IMR-90 (cell line): ENCODE measurements at regions not wholly inside any gene's neighbourhood (a gene's known extent, or its start where the extent isn't known, plus 50 kb on each side); places are given as distances from the start of the nearest gene placed in this dataset.
A peak's percentile ranks its signal among the peaks of the same experiment; 100 is the strongest.

ENCODE experiments used
- ATAC-seq: fragments of 200-7000 bp; cut with Tn5 transposase; 2 replicates; pipeline ENCODE4 v1.9.1; 2020; ENCODE audit warnings: low read depth, mild to moderate bottlenecking, moderate library complexity
- BruUV-seq: library from RNA; stranded (reverse); fragments of 400-500 nt; replicated peaks from 2 replicates; lab custom pipeline; 2021; lab: Mats Ljungman, UMichigan
- CTCF ChIA-PET: fragments of 300-600 bp; formaldehyde crosslinking; extraction: SDS; loops from one replicate; lab custom pipeline; 2021; ENCODE audit warnings: antibody characterized with exemption; lab: Yijun Ruan, JAX
- POLR2A ChIA-PET: fragments of 300-600 bp; sonication (Branson Sonifier 250); formaldehyde crosslinking; loops from one replicate; lab custom pipeline; 2022; ENCODE audit warnings: antibody characterized with exemption; ENCODE audit not compliant: unreplicated experiment; lab: Charles Lee
- DNase-seq: peaks from one replicate; pipeline ENCODE4 v3.0.0; 2013
- H2AFZ ChIP-seq: replicated peaks from 2 replicates; pipeline ENCODE3; 2013; ENCODE audit warnings: low read length, mild to moderate bottlenecking; ENCODE audit not compliant: poor library complexity
- H2AK5ac ChIP-seq: 2 replicates; pipeline ENCODE4 v1.6.1; 2013; ENCODE audit warnings: low read depth, low read length, inconsistent platforms
- H2AK9ac ChIP-seq: replicated peaks from 2 replicates; pipeline ENCODE3; 2013; ENCODE audit warnings: mild to moderate bottlenecking, low read depth, low read length, moderate library complexity; ENCODE audit not compliant: poor library complexity
- H2BK120ac ChIP-seq: 2 replicates; pipeline ENCODE4 v1.6.1; 2013; ENCODE audit warnings: low read depth, low read length, inconsistent platforms
- H2BK15ac ChIP-seq: 3 replicates; pipeline ENCODE4 v1.6.1; 2013; ENCODE audit warnings: low read depth, low read length, inconsistent platforms
- H2BK20ac ChIP-seq: 2 replicates; pipeline ENCODE4 v1.6.1; 2013; ENCODE audit warnings: low read depth, mild to moderate bottlenecking, inconsistent platforms, low read length, moderate library complexity
- H2BK5ac ChIP-seq: 2 replicates; pipeline ENCODE4 v1.6.1; 2013; ENCODE audit warnings: mild to moderate bottlenecking, low read depth, low read length, inconsistent platforms; ENCODE audit not compliant: poor library complexity, severe bottlenecking
- H3K14ac ChIP-seq: replicated peaks from 2 replicates; pipeline ENCODE4 v1.6.1; 2013; ENCODE audit warnings: low read depth, low read length, inconsistent platforms
- H3K18ac ChIP-seq: 2 replicates; pipeline ENCODE4 v1.6.1; 2013; ENCODE audit warnings: low read depth, low read length, control low read depth
- H3K23ac ChIP-seq: 2 replicates; pipeline ENCODE4 v1.6.1; 2013; ENCODE audit warnings: low read depth, low read length, inconsistent platforms
- H3K27ac ChIP-seq: 2 replicates; pipeline ENCODE4 v1.5.1; 2013; ENCODE audit warnings: mild to moderate bottlenecking, control low read depth, low read length; ENCODE audit not compliant: insufficient read depth
- H3K27me3 ChIP-seq: 2 replicates; pipeline ENCODE4 v1.6.1; 2013; ENCODE audit warnings: low read length; ENCODE audit not compliant: control insufficient read depth, insufficient read depth
- H3K36me3 ChIP-seq: 2 replicates; pipeline ENCODE4 v1.6.1; 2013; ENCODE audit warnings: low read length, mixed read lengths; ENCODE audit not compliant: control insufficient read depth, insufficient read depth
- H3K4ac ChIP-seq: 2 replicates; pipeline ENCODE4 v1.6.1; 2013; ENCODE audit warnings: low read depth, low read length, inconsistent platforms
- H3K4me1 ChIP-seq: 2 replicates; pipeline ENCODE4 v1.6.1; 2013; ENCODE audit warnings: low read length, mixed read lengths; ENCODE audit not compliant: control insufficient read depth, insufficient read depth
- H3K4me2 ChIP-seq: 2 replicates; pipeline ENCODE4 v1.6.1; 2013; ENCODE audit warnings: low read depth, mild to moderate bottlenecking, control low read depth, low read length, moderate library complexity
- H3K4me3 ChIP-seq: 2 replicates; pipeline ENCODE4 v1.5.1; 2013; ENCODE audit warnings: low read depth, mild to moderate bottlenecking, control low read depth, low read length, moderate library complexity; ENCODE audit not compliant: insufficient read depth
- H3K56ac ChIP-seq: 2 replicates; pipeline ENCODE4 v1.6.1; 2013; ENCODE audit warnings: low read length, inconsistent platforms; ENCODE audit not compliant: insufficient read depth; ENCODE audit errors: extremely low read depth
- H3K79me1 ChIP-seq, 2 experiments: 2 replicates each; pipeline ENCODE4 v1.6.1; 2013; ENCODE audit warnings: low read length in 2 of 2, inconsistent platforms in 1 of 2, low read depth in 1 of 2
- H3K9ac ChIP-seq: 2 replicates; pipeline ENCODE4 v1.6.1; 2013; ENCODE audit warnings: low read depth, low read length, control low read depth
- H3K9me1 ChIP-seq: 2 replicates; pipeline ENCODE4 v1.6.1; 2013; ENCODE audit warnings: low read length, inconsistent platforms; ENCODE audit not compliant: insufficient read depth
- H3K9me3 ChIP-seq: 2 replicates; pipeline ENCODE4 v1.6.1; 2013; ENCODE audit warnings: low read length; ENCODE audit not compliant: control insufficient read depth, insufficient read depth
- H4K20me1 ChIP-seq: 2 replicates; pipeline ENCODE4 v1.6.1; 2013; ENCODE audit warnings: low read length, inconsistent platforms; ENCODE audit not compliant: insufficient read depth
- H4K5ac ChIP-seq: 2 replicates; pipeline ENCODE4 v1.6.1; 2013; ENCODE audit warnings: mild to moderate bottlenecking, low read depth, low read length, control low read depth
- H4K8ac ChIP-seq, 2 experiments: 2 replicates each; pipeline ENCODE4 v1.6.1; 2013; ENCODE audit warnings: low read depth in 2 of 2, low read length in 2 of 2, control low read depth in 1 of 2, inconsistent platforms in 1 of 2
- H4K91ac ChIP-seq: 2 replicates; pipeline ENCODE4 v1.6.1; 2013; ENCODE audit warnings: low read depth, low read length, inconsistent platforms; ENCODE audit not compliant: insufficient read depth
- RCOR1 ChIP-seq: IDR thresholded peaks from 2 replicates; pipeline ENCODE4 v1.6.1; 2012; ENCODE audit warnings: mild to moderate bottlenecking, low read length, improper control_type of control experiment; ENCODE audit not compliant: insufficient replicate concordance
- WGBS, 2 experiments: methylation state at CpG; one replicate each; pipeline versions ENCODE4 v1.1.5 to v1.1.7; 2013; ENCODE audit warnings: missing lambda C conversion rate in 2 of 2; ENCODE audit not compliant: insufficient read length in 1 of 2; ENCODE audit errors: extremely low coverage in 2 of 2; 5-methylcytosine and 5-hydroxymethylcytosine counted together
- dilution Hi-C: fragments of 300-500 bp; cut with HindIII; formaldehyde crosslinking; loops from one replicate; pipeline ENCODE4 v1.14.3; 2018; ENCODE audit warnings: low sequenced_read_pairs; ENCODE audit not compliant: unreplicated experiment
- in situ Hi-C: fragments of 300-500 bp; cut with MboI; formaldehyde crosslinking; loops from 3 replicates; pipeline ENCODE4 v1.14.3; 2019; ENCODE audit warnings: low sequenced_read_pairs, inconsistent platforms, mixed read lengths
- intact Hi-C: fragments of 100-400 bp; cut with micrococcal nuclease; formaldehyde crosslinking; loops from 2 replicates; pipeline ENCODE4 v1.10.0; 2022

DNA sequence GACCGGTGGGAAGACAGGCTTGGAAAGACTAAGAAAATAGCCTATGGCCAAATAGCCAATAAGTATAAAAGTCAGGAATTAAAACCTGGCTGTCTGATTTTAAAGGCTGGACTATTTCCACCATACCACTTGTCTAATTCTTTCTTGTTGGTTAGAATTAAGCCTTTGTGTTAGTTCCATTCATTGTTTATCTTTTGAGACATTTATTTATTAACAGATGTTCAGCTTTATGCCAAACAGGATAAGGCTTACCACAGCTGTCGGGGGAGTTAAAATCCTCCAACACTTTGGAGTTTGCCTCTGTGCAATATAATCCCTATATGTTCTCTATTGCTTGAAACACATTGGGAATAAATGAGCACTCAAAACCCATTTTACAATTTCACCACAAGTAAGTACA lies 208.3 kb downstream of the TMEM200A start:
- no peak overlapping the region for H3K23ac ChIP-seq
- DNase-seq, result no peak
- no peak overlapping the region for H2AK9ac ChIP-seq
- in situ Hi-C loops, result no loop called here
- H3K9me1 ChIP-seq, result no peaks in the 10 kb centered on the region
- H2AK5ac ChIP-seq, result no peak overlapping the region
- no peak overlapping the region for H3K4ac ChIP-seq
- peaks cover 2% of the 10 kb centered on the region; the same call in 1 of the 2 replicates for H3K9me3 ChIP-seq
- dilution Hi-C loops, result no loop called here
- H4K5ac ChIP-seq, result no peak overlapping the region
- no peaks in the 10 kb centered on the region for H3K79me1 ChIP-seq
- H2BK5ac ChIP-seq, result no peak overlapping the region
- no peak overlapping the region for H2BK15ac ChIP-seq
- no peak overlapping the region for H3K14ac ChIP-seq
- H2BK20ac ChIP-seq, result no peak overlapping the region
- no peak overlapping the region for H2AFZ ChIP-seq
- no peaks in the 10 kb centered on the region for H3K4me1 ChIP-seq
- H3K56ac ChIP-seq, result no peak overlapping the region
- H3K9ac ChIP-seq, result no peak overlapping the region
- no peaks in the 10 kb centered on the region for H3K27me3 ChIP-seq
- H4K8ac ChIP-seq, result no peak overlapping the region
- no TSS peak for BruUV-seq
- no peaks in the 10 kb centered on the region for H4K20me1 ChIP-seq
- CTCF ChIA-PET, result no interaction called here
- POLR2A ChIA-PET, result no interaction called here
- no peak for TF ChIP-seq RCOR1
- intact Hi-C loops, result no loop called here
- no peak overlapping the region for H4K91ac ChIP-seq
- no peak overlapping the region for H2BK120ac ChIP-seq
- H3K36me3 ChIP-seq, result no peaks in the 10 kb centered on the region
- H3K4me2 ChIP-seq, result no peak overlapping the region
- H3K4me3 ChIP-seq, result no peak overlapping the region
- no CpG with 5 or more reads among the region's 2 CpGs for WGBS, 2 experiments
- ATAC-seq, result peak; percentile 27; the same call in 1 of the 2 replicates
- H3K18ac ChIP-seq, result no peak overlapping the region
- H3K27ac ChIP-seq, result no peak overlapping the region
